Caco-2 (cell line): ENCODE measurements at regions not wholly inside any gene's neighbourhood (a gene's known extent, or its start where the extent isn't known, plus 50 kb on each side); places are given as distances from the start of the nearest gene placed in this dataset.

ENCODE experiments used
- BruUV-seq: library from RNA; stranded (reverse); fragments of 400-500 nt; replicated peaks from 2 replicates; lab custom pipeline; 2021; lab: Mats Ljungman, UMichigan
- CTCF ChIA-PET: fragments of 300-600 bp; sonication (Branson Sonifier 250); formaldehyde crosslinking; loops from one replicate; lab custom pipeline; 2022; ENCODE audit warnings: antibody characterized with exemption; lab: Charles Lee
- POLR2A ChIA-PET: fragments of 300-600 bp; sonication (Branson Sonifier 250); formaldehyde crosslinking; loops from one replicate; lab custom pipeline; 2022; ENCODE audit warnings: antibody characterized with exemption; lab: Charles Lee
- DNase-seq, 2 experiments: peaks; one replicate each; pipeline versions ENCODE4 v3.0.0 to v3.0.0-alpha.2; 2020 to 2022
- H3K27me3 ChIP-seq: replicated peaks from 2 replicates; pipeline ENCODE4 v1.6.0; 2011; ENCODE audit warnings: low read length; ENCODE audit not compliant: control insufficient read depth, insufficient read depth
- H3K36me3 ChIP-seq: 2 replicates; pipeline ENCODE4 v1.5.1; 2011; ENCODE audit warnings: low read length; ENCODE audit not compliant: control insufficient read depth, insufficient read depth
- H3K4me1 ChIP-seq: fragments of 250-450 bp; sonication (Bioruptor Pico); 2 replicates; pipeline ENCODE4 v1.5.1; 2020; ENCODE audit warnings: mild to moderate bottlenecking
- H3K4me3 ChIP-seq: 2 replicates; pipeline ENCODE4 v1.5.1; 2011; ENCODE audit warnings: low read depth, mild to moderate bottlenecking, control low read depth, low read length
- H3K9me3 ChIP-seq: fragments of 250-450 bp; sonication (Bioruptor Pico); 2 replicates; pipeline ENCODE4 v1.5.1; 2020; ENCODE audit warnings: mild to moderate bottlenecking, moderate library complexity
- H3K27ac Mint-ChIP-seq: one replicate; pipeline ENCODE4 v1.8.0; 2022; ENCODE audit warnings: mixed read lengths; ENCODE audit not compliant: unreplicated experiment
- H3K27me3 Mint-ChIP-seq: one replicate; pipeline ENCODE4 v1.8.0; 2022; ENCODE audit warnings: mixed read lengths; ENCODE audit not compliant: insufficient read depth, unreplicated experiment
- H3K36me3 Mint-ChIP-seq: one replicate; pipeline ENCODE4 v1.8.0; 2022; ENCODE audit warnings: mild to moderate bottlenecking, mixed read lengths; ENCODE audit not compliant: insufficient read depth, unreplicated experiment
- H3K4me1 Mint-ChIP-seq: one replicate; pipeline ENCODE4 v1.8.0; 2022; ENCODE audit warnings: low read depth, mixed read lengths; ENCODE audit not compliant: unreplicated experiment
- H3K4me3 Mint-ChIP-seq: one replicate; pipeline ENCODE4 v1.8.0; 2022; ENCODE audit warnings: mild to moderate bottlenecking, moderate library complexity, mixed read lengths; ENCODE audit not compliant: unreplicated experiment
- H3K9me3 Mint-ChIP-seq: one replicate; pipeline ENCODE4 v1.8.0; 2022; ENCODE audit warnings: mixed read lengths; ENCODE audit not compliant: unreplicated experiment
- CTCF ChIP-seq, 2 experiments: fragments of 200-600 bp in 1 of 2; IDR thresholded peaks; 1 replicate in 1 of 2; 2 replicates in 1 of 2; pipeline versions ENCODE4 v1.5.1 to v1.8.0; 2011 to 2022; ENCODE audit warnings: antibody characterized with exemption in 1 of 2, control low read depth in 1 of 2, inconsistent platforms in 1 of 2, low read depth in 1 of 2, low read length in 1 of 2, mild to moderate bottlenecking in 1 of 2, moderate library complexity in 1 of 2; ENCODE audit not compliant: insufficient read depth in 1 of 2, severe bottlenecking in 1 of 2, unreplicated experiment in 1 of 2
- intact Hi-C: fragments of 100-400 bp; cut with micrococcal nuclease; formaldehyde crosslinking; loops from one replicate; pipeline ENCODE4 v1.10.0; 2022; ENCODE audit not compliant: unreplicated experiment

DNA sequence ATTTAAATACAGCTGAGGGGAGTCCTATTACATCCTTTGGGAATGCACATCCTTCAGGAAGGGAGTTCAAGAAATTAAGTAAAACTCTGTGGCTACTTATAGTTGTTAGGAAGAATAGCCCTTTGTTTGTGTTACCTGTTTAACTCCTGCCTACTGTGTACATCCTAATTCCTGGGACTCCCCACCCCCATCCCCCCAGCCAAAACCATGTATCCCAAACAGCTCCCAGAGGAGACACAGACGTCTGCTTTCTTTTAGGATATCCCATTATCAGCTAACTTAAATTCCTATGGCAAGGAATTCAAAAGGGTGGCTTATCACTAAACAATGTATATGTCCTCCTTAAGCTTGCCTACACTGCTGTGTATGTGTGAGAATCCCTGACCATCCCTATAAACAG, 581.7 kb downstream of the DIPK2A start:
- POLR2A ChIA-PET = no interaction called here
- Histone ChIP-seq H3K9me3 (no peaks in the 10 kb centered on the region), H3K27me3 (no peaks in the 10 kb centered on the region), H3K36me3 (no peaks in the 10 kb centered on the region), H3K4me3 (no peak overlapping the region), H3K4me1 (peaks cover 46% of the 10 kb centered on the region)
- BruUV-seq = no TSS peak
- no peak for TF ChIP-seq CTCF (IDR thresholded peaks at IDR 0.05; ENCODE audit: insufficient read depth in 1 of 2, low read depth in 1 of 2, low read length in 1 of 2, severe bottlenecking in 1 of 2, unreplicated experiment in 1 of 2)
- no peaks in the 10 kb centered on the region for H3K36me3 Mint-ChIP-seq
- no peak for DNase-seq
- intact Hi-C loops = loop anchor here (2.0 to 10.0 kb wide), 3 partner anchors 211 to 578 kb away; partner anchors contain the start of gene DIPK2A
- H3K27me3 Mint-ChIP-seq = no peaks in the 10 kb centered on the region
- H3K4me3 Mint-ChIP-seq = no peak overlapping the region
- peaks cover 27% of the 10 kb centered on the region for H3K4me1 Mint-ChIP-seq
- no peak overlapping the region for H3K27ac Mint-ChIP-seq
- H3K9me3 Mint-ChIP-seq = peaks cover 10% of the 10 kb centered on the region
- CTCF ChIA-PET = no interaction called here

GRCh38 chr3:144554889-144555288, 583.3 kb downstream of the DIPK2A start:
- Mint-ChIP-seq H3K4me3 (no peak overlapping the region), H3K9me3 (peaks cover 10% of the 10 kb centered on the region), H3K4me1 (peaks cover 18% of the 10 kb centered on the region), H3K27me3 (no peaks in the 10 kb centered on the region), H3K27ac (no peak overlapping the region), H3K36me3 (no peaks in the 10 kb centered on the region)
- no peak for TF ChIP-seq CTCF (IDR thresholded peaks at IDR 0.05; ENCODE audit: insufficient read depth in 1 of 2, low read depth in 1 of 2, low read length in 1 of 2, severe bottlenecking in 1 of 2, unreplicated experiment in 1 of 2)
- ChIA-PET CTCF (no interaction called here), POLR2A (no interaction called here)
- BruUV-seq = no TSS peak
- H3K36me3 ChIP-seq = no peaks in the 10 kb centered on the region
- H3K4me3 ChIP-seq = no peak overlapping the region
- DNase-seq = no peak
- no peaks in the 10 kb centered on the region for H3K27me3 ChIP-seq
- intact Hi-C loops = loop anchor here (5.0 to 10.0 kb wide), 2 partner anchors 213 to 580 kb away; partner anchors contain the start of gene DIPK2A
- H3K9me3 ChIP-seq = no peaks in the 10 kb centered on the region
- H3K4me1 ChIP-seq = peaks cover 30% of the 10 kb centered on the region

DNA sequence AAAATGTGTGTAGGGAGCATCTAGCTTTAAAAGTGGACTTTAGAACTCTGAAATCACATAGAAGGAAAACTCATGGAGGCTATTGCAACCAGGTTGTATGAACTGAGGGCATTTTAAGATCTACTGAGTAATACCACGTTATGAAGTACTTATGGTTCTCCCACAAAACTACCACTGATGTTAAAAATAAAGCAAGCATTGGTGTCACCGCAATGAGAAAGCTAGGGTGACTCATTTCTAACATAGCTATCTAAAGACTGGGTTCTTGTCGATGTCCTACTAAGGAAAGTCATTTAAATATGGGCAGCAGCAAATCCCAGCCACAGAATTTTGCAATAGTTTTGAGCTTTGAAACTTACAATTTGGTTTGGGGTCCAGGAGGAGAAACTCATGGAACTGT, 584.8 kb downstream of the DIPK2A start:
- Mint-ChIP-seq H3K9me3 (peaks cover 8% of the 10 kb centered on the region), H3K27ac (no peak overlapping the region), H3K36me3 (no peaks in the 10 kb centered on the region), H3K4me1 (peaks cover 25% of the 10 kb centered on the region), H3K27me3 (no peaks in the 10 kb centered on the region), H3K4me3 (no peak overlapping the region)
- peaks cover 26% of the 10 kb centered on the region for H3K4me1 ChIP-seq
- no peaks in the 10 kb centered on the region for H3K9me3 ChIP-seq
- DNase-seq = no peak
- H3K27me3 ChIP-seq = no peaks in the 10 kb centered on the region
- no TSS peak for BruUV-seq
- POLR2A ChIA-PET = interaction anchor here (0.6 kb wide), 1 partner anchor 585 kb away, joined by 3 read pairs; the partner anchor contains the start of gene DIPK2A
- CTCF ChIA-PET = no interaction called here
- no peak for TF ChIP-seq CTCF (IDR thresholded peaks at IDR 0.05; ENCODE audit: insufficient read depth in 1 of 2, low read depth in 1 of 2, low read length in 1 of 2, severe bottlenecking in 1 of 2, unreplicated experiment in 1 of 2)
- H3K4me3 ChIP-seq = no peak overlapping the region
- intact Hi-C loops = loop anchor here (10.0 kb wide), 1 partner anchor 582 kb away; the partner anchor contains the start of gene DIPK2A
- no peaks in the 10 kb centered on the region for H3K36me3 ChIP-seq
